Ovary (tissue), 7 donors: ENCODE measurements at regions not wholly inside any gene's neighbourhood (a gene's known extent, or its start where the extent isn't known, plus 50 kb on each side); places are given as distances from the start of the nearest gene placed in this dataset.

Experiments used
- DNase-seq, 5 donors: peaks; one replicate each; pipeline ENCODE4 v3.0.0-alpha.2; 2019 to 2020
- H3K27ac ChIP-seq, 2 donors: fragments of 200-600 bp; one replicate each; pipeline versions ENCODE4 v1.5.1 to v1.8.0; 2019 to 2022
- H3K27me3 ChIP-seq: fragments of 200-600 bp; one replicate; pipeline ENCODE4 v1.8.0; 2022
- H3K36me3 ChIP-seq: fragments of 200-600 bp; sonication (generic); one replicate; pipeline ENCODE4 v1.5.1; 2019
- H3K4me1 ChIP-seq: one replicate; pipeline ENCODE4 v1.8.1; 2013; ENCODE audit warnings: mild to moderate bottlenecking, moderate library complexity; ENCODE audit not compliant: insufficient read depth
- H3K4me3 ChIP-seq: fragments of 200-600 bp; sonication (generic); one replicate; pipeline ENCODE4 v1.5.1; 2017
- H3K9me3 ChIP-seq, 2 donors: fragments of 200-600 bp in 1 of 2; sonication (generic) in 1 of 2; one replicate each; pipeline versions ENCODE4 v1.5.1 to v1.8.1; 2013 to 2019; ENCODE audit warnings: mild to moderate bottlenecking in 1 of 2, moderate library complexity in 1 of 2
- CTCF ChIP-seq, 3 donors: fragments of 450-650 bp in 2 of 3; fragments of 200-600 bp in 1 of 3; IDR thresholded peaks; one replicate each; pipeline versions ENCODE4 v1.5.1 to v1.8.0; 2016 to 2022; ENCODE audit warnings: antibody characterized with exemption in 3 of 3, mild to moderate bottlenecking in 1 of 3
- EP300 ChIP-seq: sonication (generic); formaldehyde crosslinking; IDR thresholded peaks from one replicate; pipeline ENCODE4 v1.6.1; 2017; ENCODE audit warnings: antibody characterized with exemption
- POLR2A ChIP-seq: fragments of 450-650 bp; IDR thresholded peaks from one replicate; pipeline ENCODE4 v1.6.1; 2017; ENCODE audit warnings: antibody characterized with exemption, mild to moderate bottlenecking, moderate library complexity
- WGBS, 3 donors: extraction: QIAGEN DNeasy Blood & Tissue Kit in 1 of 3; methylation state at CpG; one replicate each; pipeline versions ENCODE4 v1.1.5 to v1.1.7; 2013 to 2017; 5-methylcytosine and 5-hydroxymethylcytosine counted together
- intact Hi-C, 4 donors: fragments of 100-400 bp; cut with DNase I; formaldehyde crosslinking; loops; one replicate each; pipeline versions ENCODE4 v1.11.0 to v1.15.1; 2022 to 2023
- donor health status: DM: no; HTN: no; CAD: no; lungs with moderate emphysema.
- donor health status: DM: no; HTN: no; CAD: no.
- donor health status: Bipolar disorder and iron deficiency.
- donor health status: DM: no; HTN: no; CAD: no.
- donor health status: DM: yes; HTN: yes; CAD: no.

GRCh38 chrX:77200663-77201062 lies 246.5 kb upstream of the FGF16 start:
- Histone ChIP-seq H3K4me3 (no peak overlapping the region), H3K27me3 (no peaks in the 10 kb centered on the region), H3K4me1 (no peaks in the 10 kb centered on the region), H3K9me3 (no peaks in the 10 kb centered on the region), H3K36me3 (no peaks in the 10 kb centered on the region), H3K27ac (no peak overlapping the region)
- intact Hi-C loops, result no loop called here
- no peak for DNase-seq
- TF ChIP-seq POLR2A (no peak), CTCF (IDR thresholded peaks at IDR 0.05) (no peak), EP300 (no peak)
- 64 to 72% (median 71%) methylated on average over 4 of the region's 4 CpGs for WGBS, 3 donors

- Histone ChIP-seq H3K4me1 (no peaks in the 10 kb centered on the region), H3K27ac (no peak overlapping the region), H3K9me3 (no peaks in the 10 kb centered on the region), H3K27me3 (no peaks in the 10 kb centered on the region), H3K4me3 (no peak overlapping the region), H3K36me3 (no peaks in the 10 kb centered on the region)
- no peak for TF ChIP-seq CTCF (IDR thresholded peaks at IDR 0.05)
- TF ChIP-seq POLR2A, result no peak
- TF ChIP-seq EP300, result no peak
- 28 to 54% (median 38%) methylated on average over 8 of the region's 8 CpGs for WGBS, 3 donors
- intact Hi-C loops, result no loop called here
- no peak for DNase-seq
These were observed 224.1 kb upstream of the FGF16 start for GRCh38 chrX:77223046-77223445.

GRCh38 chrX:77264490-77264889 lies 182.7 kb upstream of the FGF16 start:
- no peak for TF ChIP-seq EP300
- no peak for TF ChIP-seq POLR2A
- TF ChIP-seq CTCF (IDR thresholded peaks at IDR 0.05), result no peak
- Histone ChIP-seq H3K4me3 (no peak overlapping the region), H3K27me3 (no peaks in the 10 kb centered on the region), H3K9me3 (peaks cover 0 to 3% of the 10 kb centered on the region in 2 donors), H3K4me1 (no peaks in the 10 kb centered on the region), H3K36me3 (no peaks in the 10 kb centered on the region), H3K27ac (no peak overlapping the region)
- intact Hi-C loops, result no loop called here
- WGBS, 3 donors, result 25 to 36% (median 27%) methylated on average over 2 of the region's 2 CpGs
- DNase-seq, result no peak

GRCh38 chrX:77275392-77275791 lies 171.8 kb upstream of the FGF16 start:
- no peaks in the 10 kb centered on the region for H3K9me3 ChIP-seq
- H3K27ac ChIP-seq, result no peak overlapping the region
- no peak for TF ChIP-seq EP300
- TF ChIP-seq CTCF (IDR thresholded peaks at IDR 0.05), result no peak
- TF ChIP-seq POLR2A, result no peak
- WGBS, 3 donors, result 75 to 100% (median 94%) methylated on average over 1 of the region's 1 CpG
- H3K27me3 ChIP-seq, result no peaks in the 10 kb centered on the region
- intact Hi-C loops, result no loop called here
- no peak for DNase-seq
- H3K36me3 ChIP-seq, result no peaks in the 10 kb centered on the region
- no peaks in the 10 kb centered on the region for H3K4me1 ChIP-seq
- H3K4me3 ChIP-seq, result no peak overlapping the region

- H3K27ac ChIP-seq, result no peak overlapping the region
- no peaks in the 10 kb centered on the region for H3K36me3 ChIP-seq
- no peak for TF ChIP-seq CTCF (IDR thresholded peaks at IDR 0.05)
- intact Hi-C loops, result no loop called here
- no peaks in the 10 kb centered on the region for H3K9me3 ChIP-seq
- DNase-seq, result no peak
- H3K27me3 ChIP-seq, result no peaks in the 10 kb centered on the region
- H3K4me1 ChIP-seq, result no peaks in the 10 kb centered on the region
- WGBS, 3 donors, result 5 to 23% (median 10%) methylated on average over 1 of the region's 1 CpG
- no peak overlapping the region for H3K4me3 ChIP-seq
These were observed 170.4 kb upstream of the FGF16 start for GRCh38 chrX:77276742-77277141.
